Subcutaneous abdominal adipose tissue (tissue), 5 donors: ENCODE measurements at regions not wholly inside any gene's neighbourhood (a gene's known extent, or its start where the extent isn't known, plus 50 kb on each side); places are given as distances from the start of the nearest gene placed in this dataset.

Experiments
- H3K27ac ChIP-seq: one replicate; pipeline ENCODE4 v1.7.0; 2013; ENCODE audit warnings: low read depth, mild to moderate bottlenecking, inconsistent platforms, low read length, moderate library complexity
- H3K27me3 ChIP-seq, 5 donors: one replicate each; pipeline ENCODE4 v1.7.0; 2013; ENCODE audit warnings: low read length in 5 of 5, inconsistent platforms in 1 of 5; ENCODE audit not compliant: control insufficient read depth in 5 of 5, insufficient read depth in 4 of 5
- H3K36me3 ChIP-seq, 5 donors: one replicate each; pipeline ENCODE4 v1.7.0; 2013; ENCODE audit warnings: low read length in 5 of 5; ENCODE audit not compliant: control insufficient read depth in 5 of 5, insufficient read depth in 5 of 5
- H3K4me1 ChIP-seq, 5 donors: one replicate each; pipeline ENCODE4 v1.7.0; 2013; ENCODE audit warnings: low read length in 5 of 5, mild to moderate bottlenecking in 3 of 5, moderate library complexity in 1 of 5; ENCODE audit not compliant: control insufficient read depth in 5 of 5, insufficient read depth in 5 of 5
- H3K4me3 ChIP-seq, 5 donors: one replicate each; pipeline ENCODE4 v1.7.0; 2013; ENCODE audit warnings: low read length in 5 of 5, low read depth in 1 of 5
- H3K9ac ChIP-seq, 5 donors: one replicate each; pipeline ENCODE4 v1.7.0; 2013; ENCODE audit warnings: low read length in 5 of 5, mild to moderate bottlenecking in 4 of 5, moderate library complexity in 3 of 5
- H3K9me3 ChIP-seq, 5 donors: one replicate each; pipeline ENCODE4 v1.7.0; 2013; ENCODE audit warnings: low read length in 5 of 5; ENCODE audit not compliant: control insufficient read depth in 5 of 5
- donor health status: healthy.
- donor health status: healthy.
- donor health status: healthy.
- donor health status: healthy.
- donor health status: healthy.

DNA sequence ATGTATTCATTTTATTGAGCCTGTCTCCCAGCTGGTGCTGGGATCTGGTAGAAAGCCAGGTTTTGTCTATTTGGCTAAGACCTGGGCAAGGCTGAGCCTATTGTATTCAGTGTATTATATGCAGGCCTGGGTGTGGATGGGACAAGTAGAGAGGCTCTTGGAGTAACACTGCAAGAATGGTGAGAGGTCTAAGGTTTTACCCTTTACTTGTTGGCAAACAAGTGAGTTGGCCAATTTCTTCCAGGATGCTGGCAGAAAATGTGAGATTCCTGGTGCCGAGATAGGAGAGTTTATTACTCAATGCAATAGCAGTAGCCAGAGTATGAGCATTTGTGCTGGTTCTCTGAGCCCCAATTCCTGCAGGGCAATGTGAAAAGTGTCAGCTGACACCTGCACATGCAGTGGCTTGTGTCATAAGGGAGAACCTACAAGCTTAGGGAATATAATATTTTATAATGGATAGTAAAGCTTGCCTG, 141.7 kb upstream of the PRLR start:
- Histone ChIP-seq H3K4me3 (no peak overlapping the region), H3K27ac (no peak overlapping the region), H3K4me1 (no peaks in the 10 kb centered on the region), H3K9ac (no peak overlapping the region), H3K36me3 (no peaks in the 10 kb centered on the region), H3K9me3 (no peaks in the 10 kb centered on the region), H3K27me3 (no peaks in the 10 kb centered on the region)

DNA sequence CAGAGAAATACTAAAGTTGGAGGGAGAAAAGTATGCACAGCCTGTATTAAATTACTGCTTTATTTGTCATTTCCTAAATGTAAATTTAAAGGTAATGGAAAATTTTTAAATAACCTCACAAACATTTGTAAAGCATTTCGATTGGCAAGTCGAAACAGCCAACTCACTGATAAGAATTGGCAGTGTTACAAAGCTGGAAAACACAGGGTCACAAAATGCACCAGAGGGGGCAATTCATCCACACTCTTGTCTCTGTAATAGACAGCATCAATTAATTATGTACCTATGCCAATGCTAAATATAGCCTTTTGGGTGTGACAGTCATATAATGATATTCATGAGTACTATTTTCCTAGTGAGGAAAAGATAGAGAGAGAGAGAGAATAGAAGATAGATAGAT, 140.6 kb upstream of the PRLR start:
- H3K4me1 ChIP-seq, result no peaks in the 10 kb centered on the region
- no peak overlapping the region for H3K27ac ChIP-seq
- no peaks in the 10 kb centered on the region for H3K9me3 ChIP-seq
- no peak overlapping the region for H3K9ac ChIP-seq
- H3K4me3 ChIP-seq, result no peak overlapping the region
- H3K36me3 ChIP-seq, result no peaks in the 10 kb centered on the region
- no peaks in the 10 kb centered on the region for H3K27me3 ChIP-seq

DNA sequence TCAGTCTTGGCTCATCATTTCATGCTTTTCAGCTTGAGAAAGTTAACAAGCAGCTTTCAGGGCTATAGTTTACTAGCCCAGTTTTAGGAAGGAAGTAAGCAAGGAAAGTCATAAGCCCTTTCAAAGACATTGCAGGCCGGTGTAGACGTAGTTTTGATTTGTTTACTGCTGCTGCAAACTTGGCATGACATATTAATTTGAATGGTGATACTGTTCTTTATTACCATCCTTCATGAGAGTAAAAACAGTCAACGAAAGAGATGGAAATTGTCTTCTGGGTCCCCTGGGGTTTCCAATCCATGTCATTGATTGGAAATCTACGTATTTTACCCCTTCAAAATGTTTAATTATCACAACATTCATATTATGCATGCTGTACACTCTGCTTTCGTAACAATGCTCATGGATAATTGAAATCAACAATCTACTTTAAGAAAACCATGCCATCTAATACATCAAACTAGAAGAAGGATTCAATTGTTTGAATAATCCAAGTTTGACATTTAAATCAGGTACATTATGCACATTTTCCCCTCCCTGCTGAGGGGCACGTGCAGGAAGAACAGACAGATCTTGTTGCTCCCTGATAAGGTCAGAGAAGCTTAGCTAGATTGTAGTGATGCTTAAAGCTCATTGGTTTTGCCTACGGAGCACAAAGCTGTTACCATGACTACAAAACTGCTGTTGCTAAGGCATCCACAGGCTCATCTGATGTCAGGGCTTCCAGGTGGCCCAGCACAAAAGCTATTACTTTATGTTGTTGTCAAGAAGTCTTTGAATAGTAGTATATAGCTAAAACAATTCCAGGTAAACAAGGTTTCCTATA, 139.9 kb upstream of the PRLR start:
- no peaks in the 10 kb centered on the region for H3K4me1 ChIP-seq
- H3K9me3 ChIP-seq, result no peaks in the 10 kb centered on the region

DNA sequence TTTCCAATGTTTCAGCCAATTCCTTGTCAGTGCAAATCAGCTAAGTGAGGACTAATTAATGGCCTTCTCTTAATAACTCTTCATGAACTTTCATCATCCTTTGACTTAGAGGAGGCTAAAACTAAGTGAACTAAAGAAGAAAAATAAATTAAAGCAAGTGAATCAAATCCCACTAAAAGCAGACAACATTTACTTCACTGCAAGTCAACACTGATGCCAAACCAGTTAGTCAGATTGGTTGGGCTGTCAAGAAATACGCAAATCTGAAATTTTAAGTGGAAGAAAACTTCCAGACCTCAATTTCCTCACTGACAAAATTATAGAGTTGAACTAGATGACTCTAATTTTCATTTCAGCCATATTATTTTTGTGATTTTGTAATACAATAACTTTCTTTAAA, 137.2 kb upstream of the PRLR start:
- H3K9ac ChIP-seq, result no peak overlapping the region
- H3K27ac ChIP-seq, result no peak overlapping the region
- H3K27me3 ChIP-seq, result no peaks in the 10 kb centered on the region
- H3K36me3 ChIP-seq, result no peaks in the 10 kb centered on the region
- no peaks in the 10 kb centered on the region for H3K9me3 ChIP-seq
- H3K4me1 ChIP-seq, result no peaks in the 10 kb centered on the region
- H3K4me3 ChIP-seq, result no peak overlapping the region

More for the DNA sequence above, 139.9 kb upstream of the PRLR start:
- Histone ChIP-seq H3K27me3 (no peaks in the 10 kb centered on the region), H3K9ac (no peak overlapping the region), H3K36me3 (no peaks in the 10 kb centered on the region), H3K4me3 (no peak overlapping the region), H3K27ac (no peak overlapping the region)

DNA sequence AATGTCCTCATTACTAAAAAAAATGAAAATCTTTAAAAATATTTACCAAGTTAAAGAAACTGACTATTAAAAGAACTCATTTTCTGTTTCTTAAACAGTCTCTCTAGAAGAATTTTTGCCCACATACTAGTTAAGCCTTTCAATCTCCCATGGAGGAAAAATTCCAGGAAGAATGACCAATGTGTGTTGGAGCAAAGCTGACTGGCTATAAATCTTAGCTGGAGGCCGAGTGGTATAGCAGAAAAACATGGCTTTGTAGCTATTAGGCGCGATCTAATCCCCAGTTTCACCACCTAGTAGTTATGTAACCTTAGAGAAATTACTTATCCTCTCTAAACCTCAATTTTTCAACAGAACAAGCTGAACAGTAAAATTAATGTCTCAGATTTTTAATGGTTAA, 135.5 kb upstream of the PRLR start:
- Histone ChIP-seq H3K36me3 (no peaks in the 10 kb centered on the region), H3K27me3 (no peaks in the 10 kb centered on the region), H3K4me3 (no peak overlapping the region), H3K27ac (no peak overlapping the region), H3K4me1 (no peaks in the 10 kb centered on the region), H3K9ac (no peak overlapping the region), H3K9me3 (no peaks in the 10 kb centered on the region)

DNA sequence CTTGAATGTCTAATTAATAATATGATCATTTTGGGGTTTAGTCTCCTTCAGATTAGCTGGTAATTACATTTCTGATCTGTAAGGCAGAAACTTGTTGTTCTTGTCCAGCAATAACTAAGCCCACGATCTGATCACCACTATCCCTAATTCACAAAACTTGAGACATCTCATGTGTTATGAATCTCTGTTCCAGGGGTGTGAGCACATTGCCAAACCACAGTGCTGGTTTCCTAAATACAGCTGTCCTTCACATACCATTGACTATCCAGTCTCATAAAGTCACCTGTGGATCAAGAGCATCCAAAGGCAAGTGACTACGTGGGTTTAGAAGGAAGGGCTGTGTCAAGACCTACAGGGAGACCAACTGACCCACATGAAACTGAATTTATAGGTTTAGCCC, 134.1 kb upstream of the PRLR start:
- H3K36me3 ChIP-seq, result no peaks in the 10 kb centered on the region
- no peak overlapping the region for H3K4me3 ChIP-seq
- H3K4me1 ChIP-seq, result no peaks in the 10 kb centered on the region
- H3K27ac ChIP-seq, result no peak overlapping the region
- H3K9ac ChIP-seq, result no peak overlapping the region
- no peaks in the 10 kb centered on the region for H3K9me3 ChIP-seq
- H3K27me3 ChIP-seq, result no peaks in the 10 kb centered on the region

DNA sequence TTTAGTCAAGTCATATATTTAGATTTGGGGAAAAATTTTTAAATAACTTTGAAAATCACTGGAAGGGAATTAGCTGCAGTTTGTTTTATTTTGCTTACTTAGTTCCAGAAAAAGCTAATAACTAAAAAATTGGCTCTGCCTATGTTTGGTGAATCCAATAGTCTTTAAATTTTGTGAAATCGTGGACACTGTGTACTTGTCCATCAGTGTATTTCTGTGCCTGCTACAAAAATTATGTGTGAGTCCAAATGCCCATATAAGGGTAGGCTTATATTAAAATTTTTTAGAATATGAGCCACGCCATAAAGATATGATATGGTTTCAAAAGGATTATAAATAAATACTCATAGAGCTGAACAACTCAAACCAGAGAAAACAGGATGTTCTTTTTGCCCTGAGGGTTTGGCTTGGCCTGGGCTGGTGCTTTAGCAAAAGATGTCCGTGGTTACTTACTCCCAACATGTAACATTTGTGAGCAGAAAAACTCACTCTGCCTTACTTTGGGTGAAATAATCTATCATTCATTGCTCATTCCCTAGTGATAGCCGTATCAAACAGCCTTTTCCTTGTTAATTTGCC, 133.2 kb upstream of the PRLR start:
- no peak overlapping the region for H3K9ac ChIP-seq
- no peaks in the 10 kb centered on the region for H3K4me1 ChIP-seq
- no peak overlapping the region for H3K27ac ChIP-seq
- no peaks in the 10 kb centered on the region for H3K36me3 ChIP-seq
- no peaks in the 10 kb centered on the region for H3K27me3 ChIP-seq
- H3K4me3 ChIP-seq, result no peak overlapping the region
- no peaks in the 10 kb centered on the region for H3K9me3 ChIP-seq

DNA sequence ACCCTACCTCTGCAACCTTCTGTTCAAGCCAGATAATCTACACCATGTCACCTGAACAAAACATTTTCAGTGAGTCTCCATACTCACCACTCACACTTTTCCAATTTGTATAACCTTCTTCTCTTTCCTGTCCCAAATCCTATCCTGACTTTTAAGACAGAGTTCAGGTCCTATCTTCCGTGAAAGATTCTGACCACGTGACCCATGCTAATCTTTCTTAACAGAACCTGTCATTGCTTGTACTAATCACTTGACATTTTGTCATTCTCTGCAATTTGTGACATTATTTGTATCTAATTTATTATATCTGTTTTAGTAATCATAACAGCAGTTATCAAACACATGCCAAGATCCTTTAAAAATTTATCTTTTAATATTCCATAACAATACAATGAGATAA, 132.5 kb upstream of the PRLR start:
- H3K4me3 ChIP-seq, result no peak overlapping the region

DNA sequence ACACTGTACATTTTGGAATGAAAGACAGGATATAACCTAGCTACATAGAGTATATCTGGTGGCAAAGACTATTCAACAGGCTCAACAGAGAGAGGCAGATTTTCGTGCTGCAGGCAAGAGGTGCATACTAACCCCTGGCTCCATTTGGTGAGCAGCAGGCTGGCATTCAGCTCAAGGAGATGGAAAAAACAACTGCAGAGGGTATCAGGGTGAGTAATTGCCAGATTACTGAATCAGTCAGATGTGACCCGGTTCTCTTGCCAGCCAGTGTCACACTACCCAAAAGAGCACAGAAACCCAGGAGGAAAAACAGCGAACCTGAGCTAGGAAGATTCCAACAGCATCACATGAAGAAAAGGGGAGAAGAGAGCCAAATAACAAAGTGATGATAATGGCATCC, 130.4 kb upstream of the PRLR start:
- no peaks in the 10 kb centered on the region for H3K9me3 ChIP-seq
- H3K4me1 ChIP-seq, result no peaks in the 10 kb centered on the region
- H3K27ac ChIP-seq, result no peak overlapping the region
- H3K4me3 ChIP-seq, result no peak overlapping the region
- H3K9ac ChIP-seq, result no peak overlapping the region
- H3K27me3 ChIP-seq, result no peaks in the 10 kb centered on the region
- no peaks in the 10 kb centered on the region for H3K36me3 ChIP-seq

More for the DNA sequence above, 132.5 kb upstream of the PRLR start:
- Histone ChIP-seq H3K27ac (no peak overlapping the region), H3K9me3 (no peaks in the 10 kb centered on the region), H3K9ac (no peak overlapping the region), H3K36me3 (no peaks in the 10 kb centered on the region), H3K27me3 (no peaks in the 10 kb centered on the region), H3K4me1 (no peaks in the 10 kb centered on the region)

DNA sequence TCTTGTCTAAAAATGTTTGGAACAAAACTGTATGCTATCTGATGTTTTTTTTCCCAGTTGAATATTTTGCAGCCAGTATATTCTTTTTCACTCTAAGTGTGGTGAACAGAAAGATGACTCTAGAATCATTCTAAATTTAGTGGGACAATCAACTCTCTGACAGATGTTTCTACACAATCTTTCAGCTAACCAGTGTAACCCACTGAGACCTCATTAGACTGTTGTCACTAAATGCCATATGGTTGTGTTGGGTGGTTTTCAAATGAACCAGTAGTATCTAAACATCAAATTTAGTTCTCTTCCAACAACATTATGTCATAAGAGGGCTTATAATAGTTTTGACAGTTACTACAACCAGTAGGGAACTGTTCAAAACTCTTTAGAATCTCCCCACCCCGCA, 129.6 kb upstream of the PRLR start:
- Histone ChIP-seq H3K4me1 (no peaks in the 10 kb centered on the region), H3K9me3 (peaks cover 0 to under 1% (median 0%) of the 10 kb centered on the region in 5 donors), H3K4me3 (no peak overlapping the region), H3K9ac (no peak overlapping the region), H3K27ac (no peak overlapping the region), H3K27me3 (no peaks in the 10 kb centered on the region), H3K36me3 (no peaks in the 10 kb centered on the region)
